ENCODE measurements at regions not wholly inside any gene's neighbourhood (a gene's known extent, or its start where the extent isn't known, plus 50 kb on each side); places are given as distances from the start of the nearest gene placed in this dataset.

GRCh38 chr5:38086777-38087176 is 171.6 kb upstream of the EGFLAM start:
- Histone ChIP-seq H3K4me3 (replicated peaks in 1 of 4; ENCODE audit: control extremely low read depth in 1 of 4, insufficient read depth in 1 of 4, low read depth in 3 of 4, low read length in 4 of 4) (no peak overlapping the region), H2AFZ (ENCODE audit: low read length) (no peak overlapping the region), H4K20me1 (ENCODE audit: control insufficient read depth, extremely low read depth, insufficient read depth, low read length) (no peaks in the 10 kb centered on the region), H3K4me1 (ENCODE audit: control insufficient read depth, extremely low read depth, insufficient read depth, low read length) (no peaks in the 10 kb centered on the region), H3K79me2 (ENCODE audit: control insufficient read depth, insufficient read depth, low read length) (no peaks in the 10 kb centered on the region), H3K9me3 (ENCODE audit: control insufficient read depth, insufficient read depth, low read depth, low read length) (no peaks in the 10 kb centered on the region), H3K36me3 (ENCODE audit: control insufficient read depth, insufficient read depth, low read length) (no peaks in the 10 kb centered on the region), H3K4me2 (ENCODE audit: extremely low read depth, insufficient read depth, low read length) (no peak overlapping the region), H3K27ac (ENCODE audit: insufficient read depth, low read length) (no peak overlapping the region), H3K9ac (ENCODE audit: insufficient read depth, low read length) (no peak overlapping the region), H3K27me3 (ENCODE audit: control insufficient read depth, insufficient read depth, low read length) (no peaks in the 10 kb centered on the region)
- no peak for TF ChIP-seq CTCF (conservative IDR thresholded peaks at IDR 0.05 in 1 of 2, IDR thresholded peaks at IDR 0.05 in 1 of 2; ENCODE audit: low read depth in 1 of 2, low read length in 2 of 2)
- DNase-seq (ENCODE audit: low read depth in 2 of 2), result no peak

GRCh38 chr5:38079620-38080402 is 178.5 kb upstream of the EGFLAM start:
- TF ChIP-seq EZH2 (IDR thresholded peaks at IDR 0.05; ENCODE audit: low read length, missing control alignments) (no peak), CTCF (conservative IDR thresholded peaks at IDR 0.05 in 1 of 2, IDR thresholded peaks at IDR 0.05 in 1 of 2; ENCODE audit: low read depth in 1 of 2, low read length in 2 of 2) (no peak)
- H3K4me3 ChIP-seq (replicated peaks in 1 of 4; ENCODE audit: control extremely low read depth in 1 of 4, insufficient read depth in 1 of 4, low read depth in 3 of 4, low read length in 4 of 4), result no peak overlapping the region
- no peak overlapping the region for H3K27ac ChIP-seq (ENCODE audit: insufficient read depth, low read length)
- no peak overlapping the region for H2AFZ ChIP-seq (ENCODE audit: low read length)
- no peak overlapping the region for H3K9ac ChIP-seq (ENCODE audit: insufficient read depth, low read length)
- no peak for DNase-seq (ENCODE audit: low read depth in 2 of 2)
- no peaks in the 10 kb centered on the region for H3K36me3 ChIP-seq (ENCODE audit: control insufficient read depth, insufficient read depth, low read length)
- H4K20me1 ChIP-seq (ENCODE audit: control insufficient read depth, extremely low read depth, insufficient read depth, low read length), result no peaks in the 10 kb centered on the region
- H3K27me3 ChIP-seq (ENCODE audit: control insufficient read depth, insufficient read depth, low read length), result peaks cover 5% of the 10 kb centered on the region
- H3K79me2 ChIP-seq (ENCODE audit: control insufficient read depth, insufficient read depth, low read length), result no peaks in the 10 kb centered on the region
- H3K4me1 ChIP-seq (ENCODE audit: control insufficient read depth, extremely low read depth, insufficient read depth, low read length), result no peaks in the 10 kb centered on the region
- no peaks in the 10 kb centered on the region for H3K9me3 ChIP-seq (ENCODE audit: control insufficient read depth, insufficient read depth, low read depth, low read length)
- H3K4me2 ChIP-seq (ENCODE audit: extremely low read depth, insufficient read depth, low read length), result no peak overlapping the region

- no peak overlapping the region for H3K27ac ChIP-seq (ENCODE audit: insufficient read depth, low read length)
- H3K4me3 ChIP-seq (replicated peaks in 1 of 4; ENCODE audit: control extremely low read depth in 1 of 4, insufficient read depth in 1 of 4, low read depth in 3 of 4, low read length in 4 of 4), result no peak overlapping the region
- no peaks in the 10 kb centered on the region for H3K79me2 ChIP-seq (ENCODE audit: control insufficient read depth, insufficient read depth, low read length)
- H3K36me3 ChIP-seq (ENCODE audit: control insufficient read depth, insufficient read depth, low read length), result no peaks in the 10 kb centered on the region
- H3K4me2 ChIP-seq (ENCODE audit: extremely low read depth, insufficient read depth, low read length), result no peak overlapping the region
- H3K9ac ChIP-seq (ENCODE audit: insufficient read depth, low read length), result no peak overlapping the region
- H2AFZ ChIP-seq (ENCODE audit: low read length), result no peak overlapping the region
- no peaks in the 10 kb centered on the region for H3K4me1 ChIP-seq (ENCODE audit: control insufficient read depth, extremely low read depth, insufficient read depth, low read length)
- H3K9me3 ChIP-seq (ENCODE audit: control insufficient read depth, insufficient read depth, low read depth, low read length), result no peaks in the 10 kb centered on the region
- no peaks in the 10 kb centered on the region for H4K20me1 ChIP-seq (ENCODE audit: control insufficient read depth, extremely low read depth, insufficient read depth, low read length)
- no peak for TF ChIP-seq EZH2 (IDR thresholded peaks at IDR 0.05; ENCODE audit: low read length, missing control alignments)
- TF ChIP-seq CTCF (conservative IDR thresholded peaks at IDR 0.05 in 1 of 2, IDR thresholded peaks at IDR 0.05 in 1 of 2; ENCODE audit: low read depth in 1 of 2, low read length in 2 of 2), result no peak
- H3K27me3 ChIP-seq (ENCODE audit: control insufficient read depth, insufficient read depth, low read length), result peaks cover 5% of the 10 kb centered on the region
- DNase-seq (ENCODE audit: low read depth in 2 of 2), result peak; percentile 17 to 51
These were observed 180.2 kb upstream of the EGFLAM start for GRCh38 chr5:38078161-38078560.
